Liver (tissue), 8 donors: ENCODE measurements at regions not wholly inside any gene's neighbourhood (a gene's known extent, or its start where the extent isn't known, plus 50 kb on each side); places are given as distances from the start of the nearest gene placed in this dataset.

Experiments
- DNase-seq: peaks from one replicate; pipeline ENCODE4 v3.0.0-alpha.2; 2017; ENCODE audit warnings: low spot score
- H3K27ac ChIP-seq, 2 donors: one replicate each; pipeline ENCODE4 v1.7.0; 2013; ENCODE audit warnings: inconsistent platforms in 2 of 2, low read length in 2 of 2, control low read depth in 1 of 2, low read depth in 1 of 2, mild to moderate bottlenecking in 1 of 2
- H3K27me3 ChIP-seq, 4 donors: one replicate each; pipeline versions ENCODE4 v1.6.1 to v1.7.0; 2013; ENCODE audit warnings: low read length in 3 of 4, inconsistent platforms in 1 of 4, mild to moderate bottlenecking in 1 of 4, moderate library complexity in 1 of 4; ENCODE audit not compliant: control insufficient read depth in 4 of 4, insufficient read depth in 4 of 4
- H3K36me3 ChIP-seq, 4 donors: one replicate each; pipeline versions ENCODE4 v1.6.1 to v1.7.0; 2013; ENCODE audit warnings: low read length in 3 of 4, mild to moderate bottlenecking in 3 of 4, low read depth in 1 of 4, moderate library complexity in 1 of 4; ENCODE audit not compliant: control insufficient read depth in 4 of 4, insufficient read depth in 3 of 4
- H3K4me1 ChIP-seq, 4 donors: one replicate each; pipeline versions ENCODE4 v1.6.1 to v1.7.0; 2013; ENCODE audit warnings: low read length in 3 of 4, mild to moderate bottlenecking in 3 of 4, moderate library complexity in 1 of 4; ENCODE audit not compliant: control insufficient read depth in 4 of 4, insufficient read depth in 4 of 4
- H3K4me3 ChIP-seq, 3 donors: one replicate each; pipeline versions ENCODE4 v1.6.1 to v1.7.0; 2013; ENCODE audit warnings: low read length in 3 of 3, control low read depth in 1 of 3, low read depth in 1 of 3, mild to moderate bottlenecking in 1 of 3
- H3K9ac ChIP-seq, 2 donors: one replicate each; pipeline ENCODE4 v1.7.0; 2013; ENCODE audit warnings: low read length in 2 of 2, mild to moderate bottlenecking in 2 of 2, moderate library complexity in 2 of 2, control low read depth in 1 of 2, low read depth in 1 of 2
- H3K9me3 ChIP-seq, 4 donors: one replicate each; pipeline versions ENCODE4 v1.6.1 to v1.7.0; 2013; ENCODE audit warnings: low read length in 3 of 4; ENCODE audit not compliant: control insufficient read depth in 4 of 4
- CTCF ChIP-seq: fragments of 150-350 bp; IDR thresholded peaks from 2 replicates; pipeline ENCODE4 v1.5.1; 2017; ENCODE audit warnings: improper control_type of control experiment, low read depth, low read length; ENCODE audit not compliant: missing input control
- EGR1 ChIP-seq, 2 donors: IDR thresholded peaks; 2 replicates each; pipeline ENCODE4 v1.6.1; 2016 to 2018; ENCODE audit warnings: antibody characterized with exemption in 2 of 2, low read depth in 2 of 2
- FOXA1 ChIP-seq: IDR thresholded peaks from 2 replicates; pipeline ENCODE4 v1.6.1; 2016; ENCODE audit warnings: antibody characterized with exemption
- FOXA2 ChIP-seq: IDR thresholded peaks from 2 replicates; pipeline ENCODE4 v1.6.1; 2016; ENCODE audit warnings: antibody characterized with exemption
- HNF4A ChIP-seq, 2 donors: conservative IDR thresholded peaks; 2 replicates each; pipeline ENCODE4 v1.6.1; 2016; ENCODE audit warnings: antibody characterized with exemption in 2 of 2, mild to moderate bottlenecking in 2 of 2
- HNF4G ChIP-seq: IDR thresholded peaks from 2 replicates; pipeline ENCODE4 v1.6.1; 2016; ENCODE audit warnings: antibody characterized with exemption
- JUND ChIP-seq, 2 donors: IDR thresholded peaks; 2 replicates each; pipeline ENCODE4 v1.6.1; 2016; ENCODE audit warnings: antibody characterized with exemption in 2 of 2
- MAX ChIP-seq: IDR thresholded peaks from 2 replicates; pipeline ENCODE4 v1.6.1; 2016; ENCODE audit warnings: antibody characterized with exemption
- NR2F2 ChIP-seq: IDR thresholded peaks from 2 replicates; pipeline ENCODE4 v1.6.1; 2016; ENCODE audit warnings: antibody characterized with exemption
- RAD21 ChIP-seq, 2 donors: IDR thresholded peaks; 2 replicates each; pipeline ENCODE4 v1.6.1; 2016; ENCODE audit warnings: antibody characterized with exemption in 2 of 2, mild to moderate bottlenecking in 2 of 2
- REST ChIP-seq: IDR thresholded peaks from 2 replicates; pipeline ENCODE4 v1.6.1; 2016; ENCODE audit warnings: antibody characterized with exemption, mild to moderate bottlenecking
- RXRA ChIP-seq, 2 donors: IDR thresholded peaks; 2 replicates each; pipeline ENCODE4 v1.6.1; 2017 to 2018; ENCODE audit warnings: antibody characterized with exemption in 2 of 2, mild to moderate bottlenecking in 1 of 2
- SP1 ChIP-seq: IDR thresholded peaks from 2 replicates; pipeline ENCODE4 v1.6.1; 2018; ENCODE audit warnings: antibody characterized with exemption, mild to moderate bottlenecking
- TAF1 ChIP-seq: conservative IDR thresholded peaks from 2 replicates; pipeline ENCODE4 v1.6.1; 2016; ENCODE audit warnings: antibody characterized with exemption, mild to moderate bottlenecking
- ZBTB33 ChIP-seq: IDR thresholded peaks from 2 replicates; pipeline ENCODE4 v1.6.1; 2016; ENCODE audit warnings: antibody characterized with exemption
- WGBS: extraction: QIAGEN DNeasy Blood & Tissue Kit; methylation state at CpG from one replicate; pipeline ENCODE4 v1.1.7; 2013; 5-methylcytosine and 5-hydroxymethylcytosine counted together
- donor health status: healthy.
- donor health status: healthy.
- donor health status: healthy.
- donor health status: healthy.
- donor health status: healthy.

DNA sequence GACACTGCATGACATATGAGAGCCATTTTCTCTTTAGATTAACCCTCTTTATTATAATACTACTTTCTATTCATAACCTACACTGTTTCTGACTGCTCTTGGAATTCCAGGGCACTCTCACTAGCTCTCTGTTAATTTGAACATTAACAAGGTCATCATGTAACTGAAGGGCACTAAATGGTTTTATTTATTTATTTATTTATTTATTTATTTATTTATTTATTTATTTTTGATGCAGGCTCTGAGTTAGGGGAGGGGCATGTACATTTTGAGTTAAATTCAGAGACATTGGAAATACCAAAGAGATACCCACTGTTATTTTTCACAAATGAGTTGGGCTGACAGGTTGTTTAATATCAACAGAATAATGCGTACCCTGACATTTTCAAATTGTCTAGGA is 1038.7 kb upstream of the NRXN1 start:
- WGBS: 96% methylated on average over 1 of the region's 1 CpG
- Histone ChIP-seq H3K4me3 (no peak overlapping the region), H3K4me1 (no peaks in the 10 kb centered on the region), H3K27ac (no peak overlapping the region), H3K27me3 (no peaks in the 10 kb centered on the region), H3K9ac (no peak overlapping the region), H3K9me3 (no peaks in the 10 kb centered on the region), H3K36me3 (no peaks in the 10 kb centered on the region)
- no peak for DNase-seq
- no peak for TF ChIP-seq REST
- TF ChIP-seq RAD21 (IDR thresholded peaks at IDR 0.05): no peak
- TF ChIP-seq FOXA1: no peak
- no peak for TF ChIP-seq MAX
- no peak for TF ChIP-seq FOXA2
- TF ChIP-seq TAF1: no peak
- no peak for TF ChIP-seq SP1
- no peak for TF ChIP-seq ZBTB33
- no peak for TF ChIP-seq HNF4G
- TF ChIP-seq EGR1 (IDR thresholded peaks at IDR 0.05; ENCODE audit: low read depth in 2 of 2): no peak
- TF ChIP-seq HNF4A (conservative IDR thresholded peaks at IDR 0.05): no peak
- no peak for TF ChIP-seq JUND (IDR thresholded peaks at IDR 0.05)
- TF ChIP-seq NR2F2: no peak
- TF ChIP-seq RXRA (IDR thresholded peaks at IDR 0.05): no peak
- TF ChIP-seq CTCF: no peak

DNA sequence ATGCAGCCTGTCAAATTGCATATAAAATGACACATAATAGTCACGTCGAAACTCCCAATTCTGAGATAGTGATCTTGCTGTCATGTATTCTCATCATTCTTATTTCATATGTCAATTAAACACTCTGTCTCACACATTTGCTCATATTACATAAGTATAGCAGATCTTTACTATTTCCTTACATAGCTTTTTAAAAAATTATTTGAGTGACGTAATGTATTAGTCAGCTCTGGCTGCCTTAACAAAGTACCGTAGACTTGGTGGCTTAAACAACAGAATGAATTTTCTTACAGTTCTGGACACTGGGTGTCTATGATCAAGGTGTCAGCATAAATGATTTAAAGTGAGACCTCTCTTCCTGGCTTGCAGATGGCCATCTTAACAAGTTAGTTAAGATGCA is 1032.3 kb upstream of the NRXN1 start:
- Histone ChIP-seq H3K9me3 (no peaks in the 10 kb centered on the region), H3K9ac (no peak overlapping the region), H3K4me1 (no peaks in the 10 kb centered on the region), H3K27ac (no peak overlapping the region), H3K4me3 (no peak overlapping the region), H3K27me3 (no peaks in the 10 kb centered on the region), H3K36me3 (no peaks in the 10 kb centered on the region)
- 88% methylated on average over 4 of the region's 4 CpGs for WGBS
- DNase-seq: no peak
- TF ChIP-seq RAD21 (IDR thresholded peaks at IDR 0.05) (no peak), JUND (IDR thresholded peaks at IDR 0.05) (no peak), REST (no peak)
